A673 (cell line): ENCODE measurements at regions not wholly inside any gene's neighbourhood (a gene's known extent, or its start where the extent isn't known, plus 50 kb on each side); places are given as distances from the start of the nearest gene placed in this dataset.

Experiments used
- BruUV-seq: library from RNA; stranded (reverse); fragments of 400-500 nt; replicated peaks from 2 replicates; lab custom pipeline; 2021; lab: Mats Ljungman, UMichigan
- CTCF ChIA-PET: fragments of 300-600 bp; sonication (Branson Sonifier 250); formaldehyde crosslinking; loops from one replicate; lab custom pipeline; 2022; ENCODE audit warnings: antibody characterized with exemption; lab: Charles Lee
- POLR2A ChIA-PET: fragments of 300-600 bp; sonication (Branson Sonifier 250); formaldehyde crosslinking; loops from one replicate; lab custom pipeline; 2022; ENCODE audit warnings: antibody characterized with exemption; ENCODE audit not compliant: low non-redundant PET; lab: Charles Lee
- DNase-seq: peaks from one replicate; pipeline ENCODE4 v3.0.0-alpha.2; 2015; ENCODE audit warnings: low spot score
- H3K27ac ChIP-seq: fragments of 200-600 bp; sonication (generic); 2 replicates; pipeline ENCODE4 v1.5.1; 2016; ENCODE audit warnings: mixed run types, low read depth, mild to moderate bottlenecking, mixed read lengths, antibody characterized with exemption, low read length; ENCODE audit not compliant: poor library complexity, severe bottlenecking
- H3K27me3 ChIP-seq: fragments of 200-600 bp; sonication (generic); replicated peaks from 2 replicates; pipeline ENCODE4 v1.6.1; 2017; ENCODE audit warnings: mixed run types, low read depth, mild to moderate bottlenecking, mixed read lengths, antibody characterized with exemption, low read length; ENCODE audit not compliant: insufficient read depth, poor library complexity
- H3K36me3 ChIP-seq: fragments of 200-600 bp; sonication (generic); 2 replicates; pipeline ENCODE4 v1.6.1; 2016; ENCODE audit warnings: mixed run types, mild to moderate bottlenecking, mixed read lengths, antibody characterized with exemption, low read length; ENCODE audit not compliant: insufficient read depth, poor library complexity, severe bottlenecking
- H3K4me1 ChIP-seq: fragments of 200-600 bp; sonication (generic); 2 replicates; pipeline ENCODE4 v1.6.1; 2017; ENCODE audit warnings: mixed run types, mild to moderate bottlenecking, mixed read lengths, antibody characterized with exemption, low read length; ENCODE audit not compliant: insufficient read depth, poor library complexity, severe bottlenecking
- H3K4me3 ChIP-seq: fragments of 200-600 bp; sonication (generic); 2 replicates; pipeline ENCODE4 v1.5.1; 2016; ENCODE audit warnings: low read depth, mixed run types, mild to moderate bottlenecking, mixed read lengths, low read length; ENCODE audit not compliant: poor library complexity, severe bottlenecking
- H3K9me3 ChIP-seq: fragments of 200-600 bp; sonication (generic); 2 replicates; pipeline ENCODE4 v1.6.1; 2016; ENCODE audit warnings: mixed run types, low read depth, mild to moderate bottlenecking, mixed read lengths, antibody characterized with exemption, low read length; ENCODE audit not compliant: poor library complexity, severe bottlenecking
- CTCF ChIP-seq: fragments of 300-800, 200-600 bp; sonication (generic); conservative IDR thresholded peaks from 2 replicates; pipeline ENCODE4 v1.5.1; 2017; ENCODE audit warnings: low read depth, mild to moderate bottlenecking, antibody characterized with exemption, low read length, moderate library complexity, mixed read lengths
- EZH2 ChIP-seq: fragments of 200-600 bp; sonication (generic); IDR thresholded peaks from 2 replicates; pipeline ENCODE4 v1.6.1; 2017; ENCODE audit warnings: borderline replicate concordance, low read depth, mild to moderate bottlenecking, mixed read lengths, antibody characterized with exemption, low read length; ENCODE audit not compliant: poor library complexity, severe bottlenecking
- intact Hi-C: fragments of 100-400 bp; cut with micrococcal nuclease; formaldehyde crosslinking; loops from one replicate; pipeline ENCODE4 v1.10.0; 2022; ENCODE audit not compliant: unreplicated experiment

GRCh38 chr13:105474983-105475610, 1060.4 kb downstream of the EFNB2 start:
- H3K4me1 ChIP-seq, result no peaks in the 10 kb centered on the region
- no TSS peak for BruUV-seq
- TF ChIP-seq CTCF (no peak), EZH2 (no peak)
- no peaks in the 10 kb centered on the region for H3K9me3 ChIP-seq
- no peak overlapping the region for H3K27ac ChIP-seq
- CTCF ChIA-PET, result no interaction called here
- H3K4me3 ChIP-seq, result no peak overlapping the region
- H3K36me3 ChIP-seq, result no peaks in the 10 kb centered on the region
- no peaks in the 10 kb centered on the region for H3K27me3 ChIP-seq
- no peak for DNase-seq
- intact Hi-C loops, result no loop called here
- POLR2A ChIA-PET, result no interaction called here

DNA sequence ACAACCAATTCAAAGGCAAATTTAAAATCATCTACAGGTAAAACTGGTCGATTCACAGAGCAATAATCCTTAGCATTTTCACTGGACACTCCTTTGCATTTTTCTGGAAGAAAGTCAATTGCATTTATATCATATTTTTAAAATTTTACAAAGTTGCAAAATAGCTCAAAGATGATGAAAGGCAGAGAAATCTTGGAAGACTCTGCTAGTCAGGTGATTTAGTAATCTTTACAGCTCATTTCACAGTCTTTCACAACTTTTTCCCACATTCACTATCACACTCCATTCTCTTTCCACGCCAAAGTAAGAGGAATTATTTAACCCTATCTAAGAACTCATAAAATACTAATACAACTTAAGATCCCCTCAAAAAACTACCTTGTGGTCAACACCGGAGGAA, 1063.8 kb downstream of the EFNB2 start:
- no peaks in the 10 kb centered on the region for H3K36me3 ChIP-seq
- H3K9me3 ChIP-seq, result no peaks in the 10 kb centered on the region
- ChIA-PET POLR2A (no interaction called here), CTCF (no interaction called here)
- no TSS peak for BruUV-seq
- TF ChIP-seq EZH2, result no peak
- TF ChIP-seq CTCF, result no peak
- H3K4me3 ChIP-seq, result no peak overlapping the region
- no peak overlapping the region for H3K27ac ChIP-seq
- no peaks in the 10 kb centered on the region for H3K27me3 ChIP-seq
- intact Hi-C loops, result no loop called here
- no peak for DNase-seq
- no peaks in the 10 kb centered on the region for H3K4me1 ChIP-seq

DNA sequence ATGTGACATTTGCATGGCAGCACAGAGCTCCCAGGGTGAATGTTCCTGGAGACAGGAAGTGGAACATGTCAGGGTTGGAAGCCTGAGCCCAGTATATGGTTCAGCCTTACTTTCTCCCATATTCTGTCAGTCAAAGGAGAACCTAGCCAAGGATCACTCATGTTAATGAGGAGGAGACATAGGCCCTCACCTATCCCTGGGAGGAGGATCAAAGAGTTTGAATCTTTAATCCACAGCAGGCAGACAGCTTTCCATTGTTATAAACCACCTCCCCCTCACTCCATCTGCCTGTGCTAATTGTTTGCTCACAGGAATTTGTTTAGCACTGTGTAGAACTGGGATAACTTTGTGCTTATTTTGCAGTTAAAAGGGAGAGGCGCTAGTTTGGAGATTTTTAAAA, 1069.1 kb downstream of the EFNB2 start:
- Histone ChIP-seq H3K27me3 (no peaks in the 10 kb centered on the region), H3K4me1 (no peaks in the 10 kb centered on the region), H3K4me3 (no peak overlapping the region), H3K36me3 (no peaks in the 10 kb centered on the region), H3K27ac (no peak overlapping the region), H3K9me3 (no peaks in the 10 kb centered on the region)
- TF ChIP-seq EZH2 (no peak), CTCF (no peak)
- CTCF ChIA-PET, result no interaction called here
- no peak for DNase-seq
- POLR2A ChIA-PET, result no interaction called here
- no TSS peak for BruUV-seq
- intact Hi-C loops, result no loop called here
